Stimulated activated effector memory CD8-positive, alpha-beta T cell treated with anti-CD3 and anti-CD28 coated beads, Interleukin-12 subunit alpha, Interleukin-12 subunit beta, amount 100 ng/mL, for 72 hours (primary cell): ENCODE measurements at regions not wholly inside any gene's neighbourhood (a gene's known extent, or its start where the extent isn't known, plus 50 kb on each side); places are given as distances from the start of the nearest gene placed in this dataset.

Source experiments
- ATAC-seq: fragments of 150-1000 bp; cut with Tn5 transposase; 2 replicates; pipeline ENCODE4 v1.10.0; 2021
- DNase-seq, 2 donors: peaks; one replicate each; pipeline ENCODE4 v3.0.0; 2021 to 2022; ENCODE audit warnings: low spot score in 2 of 2
- H3K27ac Mint-ChIP-seq: one replicate; pipeline ENCODE4 v1.8.0; 2022; ENCODE audit warnings: mild to moderate bottlenecking, mixed read lengths
- H3K36me3 Mint-ChIP-seq: one replicate; pipeline ENCODE4 v1.8.0; 2022; ENCODE audit warnings: mild to moderate bottlenecking, mixed read lengths
- H3K4me1 Mint-ChIP-seq: one replicate; pipeline ENCODE4 v1.8.0; 2022; ENCODE audit warnings: mixed read lengths
- H3K4me3 Mint-ChIP-seq: one replicate; pipeline ENCODE4 v1.8.0; 2022; ENCODE audit warnings: mild to moderate bottlenecking, mixed read lengths
- H3K9me3 Mint-ChIP-seq: one replicate; pipeline ENCODE4 v1.8.0; 2022; ENCODE audit warnings: mixed read lengths

- DNase-seq (no peak), ATAC-seq (no peak)
- Mint-ChIP-seq H3K36me3 (no peaks in the 10 kb centered on the region), H3K4me1 (peaks cover 18% of the 10 kb centered on the region), H3K4me3 (no peak overlapping the region), H3K27ac (no peak overlapping the region), H3K9me3 (peaks cover 3% of the 10 kb centered on the region)
Measured at GRCh38 chr10:4022473-4022872, 237.5 kb upstream of the KLF6 start.

DNA sequence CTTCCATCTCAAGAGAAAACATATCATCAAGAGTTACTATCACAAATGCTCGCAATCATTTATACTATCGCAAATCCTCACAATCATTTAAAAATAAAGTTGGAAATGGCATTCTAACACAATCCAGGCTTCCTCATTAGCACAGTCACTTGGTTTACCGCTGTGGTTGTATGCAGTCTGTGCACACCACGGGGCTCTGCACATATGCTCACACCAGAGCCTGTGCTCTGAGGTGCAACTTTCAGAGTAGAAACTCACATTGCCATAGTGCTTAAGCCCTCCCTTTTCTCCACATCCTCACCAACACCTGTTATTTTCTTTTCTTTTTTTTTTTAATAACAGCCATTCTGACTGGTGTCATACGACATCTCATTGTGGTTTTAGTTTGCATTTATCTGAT is 235.6 kb upstream of the KLF6 start:
- Mint-ChIP-seq H3K9me3 (peaks cover 3% of the 10 kb centered on the region), H3K36me3 (no peaks in the 10 kb centered on the region), H3K27ac (peak overlapping the region; percentile 2), H3K4me1 (peaks cover 18% of the 10 kb centered on the region), H3K4me3 (no peak overlapping the region)
- no peak for ATAC-seq
- no peak for DNase-seq

GRCh38 chr10:4018054-4018511 is 233.1 kb upstream of the KLF6 start:
- ATAC-seq (peak; percentile 65), DNase-seq (no peak)
- Mint-ChIP-seq H3K9me3 (peaks cover 3% of the 10 kb centered on the region), H3K4me3 (no peak overlapping the region), H3K27ac (no peak overlapping the region), H3K36me3 (peaks cover 5% of the 10 kb centered on the region), H3K4me1 (peaks cover 29% of the 10 kb centered on the region)

- Mint-ChIP-seq H3K36me3 (peaks cover 5% of the 10 kb centered on the region), H3K9me3 (peaks cover 3% of the 10 kb centered on the region), H3K4me3 (no peak overlapping the region), H3K4me1 (peaks cover 36% of the 10 kb centered on the region), H3K27ac (no peak overlapping the region)
- no peak for ATAC-seq
- no peak for DNase-seq
Measured at GRCh38 chr10:4017336-4017735, 232.3 kb upstream of the KLF6 start.

- Mint-ChIP-seq H3K27ac (no peak overlapping the region), H3K36me3 (peaks cover 5% of the 10 kb centered on the region), H3K4me3 (no peak overlapping the region), H3K9me3 (peaks cover under 1% of the 10 kb centered on the region), H3K4me1 (peaks cover 33% of the 10 kb centered on the region)
- ATAC-seq, result no peak
- no peak for DNase-seq
Measured at GRCh38 chr10:4016214-4016740, 231.3 kb upstream of the KLF6 start.

DNA sequence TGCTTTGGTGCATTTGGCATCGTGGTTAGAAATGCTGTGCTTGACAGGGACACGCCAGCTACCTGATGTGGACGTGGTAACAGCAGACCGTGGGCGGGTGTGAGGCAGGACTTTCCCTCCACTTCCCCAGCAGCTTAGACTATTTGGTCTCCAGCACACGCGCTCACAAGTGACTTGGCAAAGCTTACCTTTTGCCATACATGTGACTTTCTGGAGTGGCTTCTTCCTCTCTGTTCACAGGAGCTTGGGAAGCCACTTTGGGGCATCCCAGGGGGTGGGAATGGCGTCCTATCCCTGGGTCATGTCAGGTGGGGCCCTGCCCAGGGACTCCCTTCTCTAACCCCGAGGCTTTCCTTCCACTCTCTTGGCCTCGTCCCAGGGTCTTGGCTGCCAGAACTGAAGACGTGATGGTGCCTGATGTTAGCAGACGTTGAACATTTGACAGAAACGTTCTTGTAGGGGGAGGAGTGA is 228.7 kb upstream of the KLF6 start:
- H3K27ac Mint-ChIP-seq, result peak overlapping the region; percentile 81
- no peaks in the 10 kb centered on the region for H3K9me3 Mint-ChIP-seq
- H3K4me1 Mint-ChIP-seq, result peaks cover 25% of the 10 kb centered on the region
- peaks cover 5% of the 10 kb centered on the region for H3K36me3 Mint-ChIP-seq
- peak; percentile 52 to 62 for DNase-seq
- ATAC-seq, result peak; percentile 97
- peak overlapping the region; percentile 32 for H3K4me3 Mint-ChIP-seq

DNA sequence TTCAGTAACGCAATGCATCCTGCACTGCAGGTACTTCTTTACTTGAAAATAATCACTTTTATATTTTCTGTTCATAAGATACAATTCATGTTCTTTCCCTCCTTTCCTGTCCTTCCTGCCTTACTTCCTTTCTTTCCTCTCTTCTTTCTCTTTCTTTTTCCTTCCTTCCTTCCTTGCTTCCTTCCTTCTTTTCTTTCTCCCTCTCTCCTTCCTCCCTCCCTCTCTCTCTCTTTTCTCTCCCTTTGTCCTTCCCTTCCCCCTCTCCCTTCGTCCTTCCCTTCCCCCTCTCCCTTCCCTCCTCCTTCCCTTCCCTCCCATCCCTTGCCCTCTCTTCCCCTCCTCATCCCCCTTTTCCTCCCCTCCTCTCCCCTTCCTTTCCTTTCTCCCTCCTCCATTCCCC is 227.8 kb upstream of the KLF6 start:
- ATAC-seq, result no peak
- Mint-ChIP-seq H3K9me3 (no peaks in the 10 kb centered on the region), H3K36me3 (peaks cover 5% of the 10 kb centered on the region), H3K4me3 (peak overlapping the region; percentile 32), H3K27ac (peak overlapping the region; percentile 81), H3K4me1 (peaks cover 18% of the 10 kb centered on the region)
- DNase-seq, result no peak

DNA sequence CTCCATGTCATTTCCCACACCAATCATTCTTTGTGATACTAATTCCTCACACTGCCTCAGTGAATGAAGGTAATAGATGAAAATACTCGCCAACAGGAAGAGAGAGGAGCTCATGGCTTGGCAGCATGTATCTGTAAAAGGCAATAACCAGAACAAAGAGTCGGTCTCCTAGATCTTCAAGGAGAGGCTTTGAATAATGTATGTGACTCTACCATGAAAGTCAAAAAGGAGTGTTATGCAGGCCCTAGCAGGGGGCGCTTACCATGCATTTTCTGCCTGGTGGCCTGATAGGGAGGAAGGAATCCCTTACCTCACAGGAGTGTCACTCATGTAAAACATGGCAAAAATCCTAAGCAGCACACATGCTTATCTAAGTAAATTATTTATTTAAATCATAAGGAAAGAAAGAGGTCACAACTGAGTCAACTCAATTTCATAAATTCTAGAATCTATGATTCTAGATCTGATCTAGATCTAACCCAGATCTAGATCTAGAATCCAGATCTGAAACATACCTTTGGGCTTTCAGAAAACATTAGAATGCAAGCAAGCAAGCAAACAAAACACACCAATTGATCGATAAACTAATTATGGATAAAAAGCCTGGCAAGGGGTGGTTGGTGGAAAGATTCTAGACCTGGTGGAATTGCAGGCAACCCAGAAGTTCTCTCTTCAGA is 226.3 kb upstream of the KLF6 start:
- no peak for ATAC-seq
- Mint-ChIP-seq H3K4me3 (no peak overlapping the region), H3K27ac (no peak overlapping the region), H3K4me1 (peaks cover 18% of the 10 kb centered on the region), H3K36me3 (peaks cover 5% of the 10 kb centered on the region), H3K9me3 (no peaks in the 10 kb centered on the region)
- DNase-seq, result no peak

GRCh38 chr10:4008676-4009382 is 223.8 kb upstream of the KLF6 start:
- H3K27ac Mint-ChIP-seq, result no peak overlapping the region
- no peaks in the 10 kb centered on the region for H3K9me3 Mint-ChIP-seq
- H3K36me3 Mint-ChIP-seq, result peaks cover 5% of the 10 kb centered on the region
- H3K4me1 Mint-ChIP-seq, result peaks cover 21% of the 10 kb centered on the region
- H3K4me3 Mint-ChIP-seq, result no peak overlapping the region
- no peak for ATAC-seq
- no peak for DNase-seq

- Mint-ChIP-seq H3K4me3 (no peak overlapping the region), H3K36me3 (no peaks in the 10 kb centered on the region), H3K9me3 (no peaks in the 10 kb centered on the region), H3K27ac (no peak overlapping the region), H3K4me1 (peaks cover 13% of the 10 kb centered on the region)
- ATAC-seq, result no peak
- DNase-seq, result no peak
Measured at GRCh38 chr10:4007771-4008170, 222.8 kb upstream of the KLF6 start.

DNA sequence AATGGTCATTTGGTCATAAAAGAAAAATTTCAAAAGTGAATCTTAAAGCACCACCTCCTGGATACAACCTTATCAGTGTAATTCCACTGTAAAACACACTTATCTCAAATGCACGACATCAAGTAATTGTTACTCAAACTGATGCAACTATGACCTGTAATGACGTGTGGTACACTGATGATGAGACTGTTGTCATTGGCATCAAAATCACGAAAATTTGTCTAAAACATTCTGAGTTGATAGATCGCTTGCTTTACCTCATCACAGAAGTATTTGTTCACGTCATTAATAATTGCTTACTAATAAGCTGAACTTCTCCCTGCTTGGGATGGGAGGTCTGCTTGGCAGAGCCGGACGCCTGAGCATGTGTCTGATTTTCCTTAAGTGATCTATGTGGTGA is 221.8 kb upstream of the KLF6 start:
- Mint-ChIP-seq H3K4me1 (peaks cover 9% of the 10 kb centered on the region), H3K9me3 (no peaks in the 10 kb centered on the region), H3K27ac (no peak overlapping the region), H3K4me3 (no peak overlapping the region), H3K36me3 (no peaks in the 10 kb centered on the region)
- no peak for DNase-seq
- ATAC-seq, result no peak

DNA sequence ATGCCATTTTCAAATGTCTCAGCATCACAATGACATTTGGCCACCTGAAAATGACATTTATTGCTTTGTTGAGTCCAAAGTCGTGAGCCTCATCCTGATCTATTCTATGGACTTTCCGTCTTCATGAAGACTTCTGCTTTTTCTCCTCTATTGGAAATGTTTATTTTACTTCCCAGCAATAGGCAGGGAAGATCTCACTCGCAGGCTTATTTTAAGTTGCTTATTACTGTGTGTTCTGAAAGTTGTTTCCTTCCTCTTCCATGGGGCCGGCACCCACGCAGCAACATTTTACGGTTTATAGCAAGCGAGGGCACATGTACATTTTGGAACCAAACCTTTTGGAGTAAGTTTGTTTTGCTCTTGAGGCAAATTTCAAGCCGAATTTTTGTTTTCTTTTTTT is 221.0 kb upstream of the KLF6 start:
- no peak overlapping the region for H3K27ac Mint-ChIP-seq
- peaks cover 9% of the 10 kb centered on the region for H3K4me1 Mint-ChIP-seq
- H3K4me3 Mint-ChIP-seq, result no peak overlapping the region
- ATAC-seq (no peak), DNase-seq (no peak)
- peaks cover 2% of the 10 kb centered on the region for H3K9me3 Mint-ChIP-seq
- H3K36me3 Mint-ChIP-seq, result no peaks in the 10 kb centered on the region

- H3K4me1 Mint-ChIP-seq, result peaks cover 9% of the 10 kb centered on the region
- DNase-seq (no peak), ATAC-seq (no peak)
- peaks cover 10% of the 10 kb centered on the region for H3K9me3 Mint-ChIP-seq
- no peak overlapping the region for H3K4me3 Mint-ChIP-seq
- no peaks in the 10 kb centered on the region for H3K36me3 Mint-ChIP-seq
- no peak overlapping the region for H3K27ac Mint-ChIP-seq
Measured at GRCh38 chr10:4004990-4005389, 220.0 kb upstream of the KLF6 start.

GRCh38 chr10:4004144-4004543 is 219.1 kb upstream of the KLF6 start:
- H3K9me3 Mint-ChIP-seq, result peaks cover 11% of the 10 kb centered on the region
- H3K4me1 Mint-ChIP-seq, result peaks cover 9% of the 10 kb centered on the region
- DNase-seq, result no peak
- no peak overlapping the region for H3K4me3 Mint-ChIP-seq
- H3K36me3 Mint-ChIP-seq, result no peaks in the 10 kb centered on the region
- H3K27ac Mint-ChIP-seq, result no peak overlapping the region
- no peak for ATAC-seq

GRCh38 chr10:4003348-4003973 is 218.5 kb upstream of the KLF6 start:
- H3K27ac Mint-ChIP-seq, result no peak overlapping the region
- DNase-seq (no peak), ATAC-seq (peak; percentile 67)
- peaks cover 11% of the 10 kb centered on the region for H3K9me3 Mint-ChIP-seq
- no peak overlapping the region for H3K4me3 Mint-ChIP-seq
- no peaks in the 10 kb centered on the region for H3K36me3 Mint-ChIP-seq
- H3K4me1 Mint-ChIP-seq, result peaks cover 9% of the 10 kb centered on the region
